OCI-LY7 (cell line): ENCODE measurements at regions not wholly inside any gene's neighbourhood (a gene's known extent, or its start where the extent isn't known, plus 50 kb on each side); places are given as distances from the start of the nearest gene placed in this dataset.

ENCODE experiments used
- EZH2phosphoT487 ChIP-seq: fragments of 200-600 bp; sonication (generic); IDR thresholded peaks from 2 replicates; pipeline ENCODE4 v1.6.1; 2018; ENCODE audit warnings: low read depth, borderline replicate concordance, mild to moderate bottlenecking, mixed run types, antibody characterized with exemption, low read length, moderate library complexity, mixed read lengths
- TF ChIP-seq, protein P1 (sequence below): fragments of 200-600 bp; sonication (generic); conservative IDR thresholded peaks from 2 replicates; pipeline ENCODE4 v1.5.1; 2014; ENCODE audit warnings: mild to moderate bottlenecking, antibody characterized with exemption, low read length, moderate library complexity, mixed read lengths

DNA sequence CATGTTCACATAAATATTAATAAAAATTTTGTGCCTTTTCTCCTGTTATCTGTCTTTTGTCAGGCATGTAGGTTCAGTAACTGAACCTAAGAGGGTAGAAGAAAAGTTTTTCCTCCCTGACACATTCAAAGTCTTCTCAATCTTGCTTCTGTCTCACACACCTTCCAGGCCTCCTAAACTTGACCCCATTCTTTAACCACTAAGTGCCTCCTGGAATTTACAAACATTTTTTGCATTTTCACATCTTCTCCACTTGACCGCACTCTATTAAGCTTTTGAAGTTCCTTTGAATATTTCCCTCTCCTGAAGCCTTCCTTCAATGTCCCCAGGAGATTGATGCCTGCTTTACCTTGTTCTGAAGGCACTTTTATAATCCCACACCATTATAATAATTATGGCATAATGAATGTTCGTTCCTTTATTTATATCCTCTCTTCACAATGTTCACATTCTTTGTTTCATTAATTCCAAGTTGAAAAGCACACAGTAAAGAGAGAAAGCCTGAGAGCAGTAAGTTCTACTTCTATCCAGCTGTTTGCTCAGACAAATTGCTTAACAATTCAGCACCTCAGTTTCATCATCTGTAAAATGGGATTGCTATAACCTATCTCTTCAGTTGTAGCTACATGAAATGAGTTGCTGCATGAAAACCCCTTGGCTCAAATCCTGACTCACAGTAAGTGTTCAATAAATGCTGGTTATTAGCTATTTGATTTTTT lies 184.8 kb upstream of the KLHL29 start:
- TF ChIP-seq, protein P1, sequence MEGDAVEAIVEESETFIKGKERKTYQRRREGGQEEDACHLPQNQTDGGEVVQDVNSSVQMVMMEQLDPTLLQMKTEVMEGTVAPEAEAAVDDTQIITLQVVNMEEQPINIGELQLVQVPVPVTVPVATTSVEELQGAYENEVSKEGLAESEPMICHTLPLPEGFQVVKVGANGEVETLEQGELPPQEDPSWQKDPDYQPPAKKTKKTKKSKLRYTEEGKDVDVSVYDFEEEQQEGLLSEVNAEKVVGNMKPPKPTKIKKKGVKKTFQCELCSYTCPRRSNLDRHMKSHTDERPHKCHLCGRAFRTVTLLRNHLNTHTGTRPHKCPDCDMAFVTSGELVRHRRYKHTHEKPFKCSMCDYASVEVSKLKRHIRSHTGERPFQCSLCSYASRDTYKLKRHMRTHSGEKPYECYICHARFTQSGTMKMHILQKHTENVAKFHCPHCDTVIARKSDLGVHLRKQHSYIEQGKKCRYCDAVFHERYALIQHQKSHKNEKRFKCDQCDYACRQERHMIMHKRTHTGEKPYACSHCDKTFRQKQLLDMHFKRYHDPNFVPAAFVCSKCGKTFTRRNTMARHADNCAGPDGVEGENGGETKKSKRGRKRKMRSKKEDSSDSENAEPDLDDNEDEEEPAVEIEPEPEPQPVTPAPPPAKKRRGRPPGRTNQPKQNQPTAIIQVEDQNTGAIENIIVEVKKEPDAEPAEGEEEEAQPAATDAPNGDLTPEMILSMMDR = no peak
- no peak for TF ChIP-seq EZH2phosphoT487
